ENCODE measurements at regions not wholly inside any gene's neighbourhood (a gene's known extent, or its start where the extent isn't known, plus 50 kb on each side); places are given as distances from the start of the nearest gene placed in this dataset.

DNA sequence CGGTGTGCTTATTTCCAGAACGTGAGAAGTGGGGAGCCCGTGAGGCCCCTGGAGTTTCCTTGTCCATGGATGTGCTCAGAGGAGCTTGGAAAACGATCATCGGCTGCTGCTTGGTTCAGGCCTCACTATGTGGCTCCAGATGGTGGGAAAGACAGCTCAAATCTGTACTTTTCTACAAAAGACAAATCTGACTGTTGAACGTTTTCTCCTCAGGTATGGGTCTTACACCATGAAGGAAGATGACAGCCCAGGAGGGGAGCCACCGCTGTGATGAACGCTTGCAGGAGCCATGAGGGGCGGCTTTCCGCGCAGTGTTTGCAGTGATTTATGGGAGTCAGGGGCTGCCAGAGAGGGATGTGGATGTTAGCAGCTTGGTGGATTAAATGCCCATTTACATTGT, 109.4 kb upstream of the E2F8 start (continued):
- TF ChIP-seq, protein P1, sequence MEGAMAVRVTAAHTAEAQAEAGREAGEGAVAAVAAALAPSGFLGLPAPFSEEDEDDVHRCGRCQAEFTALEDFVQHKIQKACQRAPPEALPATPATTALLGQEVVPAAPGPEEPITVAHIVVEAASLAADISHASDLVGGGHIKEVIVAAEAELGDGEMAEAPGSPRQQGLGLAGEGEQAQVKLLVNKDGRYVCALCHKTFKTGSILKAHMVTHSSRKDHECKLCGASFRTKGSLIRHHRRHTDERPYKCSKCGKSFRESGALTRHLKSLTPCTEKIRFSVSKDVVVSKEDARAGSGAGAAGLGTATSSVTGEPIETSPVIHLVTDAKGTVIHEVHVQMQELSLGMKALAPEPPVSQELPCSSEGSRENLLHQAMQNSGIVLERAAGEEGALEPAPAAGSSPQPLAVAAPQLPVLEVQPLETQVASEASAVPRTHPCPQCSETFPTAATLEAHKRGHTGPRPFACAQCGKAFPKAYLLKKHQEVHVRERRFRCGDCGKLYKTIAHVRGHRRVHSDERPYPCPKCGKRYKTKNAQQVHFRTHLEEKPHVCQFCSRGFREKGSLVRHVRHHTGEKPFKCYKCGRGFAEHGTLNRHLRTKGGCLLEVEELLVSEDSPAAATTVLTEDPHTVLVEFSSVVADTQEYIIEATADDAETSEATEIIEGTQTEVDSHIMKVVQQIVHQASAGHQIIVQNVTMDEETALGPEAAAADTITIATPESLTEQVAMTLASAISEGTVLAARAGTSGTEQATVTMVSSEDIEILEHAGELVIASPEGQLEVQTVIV (IDR thresholded peaks at IDR 0.05; ENCODE audit: borderline replicate concordance, partially characterized antibody): no peak
- TF ChIP-seq, protein P2, sequence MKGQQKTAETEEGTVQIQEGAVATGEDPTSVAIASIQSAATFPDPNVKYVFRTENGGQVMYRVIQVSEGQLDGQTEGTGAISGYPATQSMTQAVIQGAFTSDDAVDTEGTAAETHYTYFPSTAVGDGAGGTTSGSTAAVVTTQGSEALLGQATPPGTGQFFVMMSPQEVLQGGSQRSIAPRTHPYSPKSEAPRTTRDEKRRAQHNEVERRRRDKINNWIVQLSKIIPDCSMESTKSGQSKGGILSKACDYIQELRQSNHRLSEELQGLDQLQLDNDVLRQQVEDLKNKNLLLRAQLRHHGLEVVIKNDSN (IDR thresholded peaks at IDR 0.05; ENCODE audit: borderline replicate concordance, extremely low read length, insufficient read depth, low read depth, low read length): no peak
- TF ChIP-seq ASH2L (IDR thresholded peaks at IDR 0.05; ENCODE audit: borderline replicate concordance, low read depth): no peak

DNA sequence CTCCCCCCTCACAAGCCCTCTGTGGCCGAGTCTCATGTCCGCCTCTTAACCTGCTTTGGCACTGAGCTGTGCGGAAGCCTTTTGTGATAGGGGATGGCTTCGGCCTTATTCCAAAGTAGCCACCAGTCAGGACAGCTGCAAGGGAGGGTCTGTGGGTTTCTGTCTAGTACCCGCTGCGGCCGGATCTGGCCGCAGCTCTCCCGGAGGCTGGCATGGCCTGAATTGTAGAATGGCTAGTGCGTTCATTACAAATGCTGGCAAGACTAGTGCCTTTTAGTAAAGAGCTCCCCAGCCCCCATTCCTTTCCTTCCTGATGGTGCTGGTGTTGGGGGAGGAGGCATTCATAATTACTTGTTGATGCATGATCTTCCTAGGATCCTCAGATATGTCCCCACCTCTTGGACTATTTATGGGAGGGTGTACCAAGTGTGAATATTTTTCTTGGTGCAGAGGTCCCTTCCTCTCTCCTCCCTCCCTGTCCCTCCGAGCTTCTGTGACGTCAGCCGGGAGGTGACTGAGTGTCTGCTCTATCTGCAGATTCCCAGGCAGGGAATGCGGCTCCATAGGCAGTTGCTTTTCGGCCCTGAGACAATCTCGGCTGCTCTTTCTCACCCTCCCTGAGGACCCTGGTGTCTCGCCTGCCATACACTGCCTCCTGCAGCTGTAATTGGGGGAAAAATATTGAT, 108.7 kb upstream of the E2F8 start:
- Histone ChIP-seq H3K36me3 (ENCODE audit: control insufficient read depth in 2 of 2, insufficient read depth in 2 of 2, low read length in 1 of 2) (no peaks in the 10 kb centered on the region), H3K27me3 (replicated peaks in 1 of 2; ENCODE audit: control insufficient read depth in 2 of 2, insufficient read depth in 2 of 2, low read length in 1 of 2) (peaks cover 3 to 15% of the 10 kb centered on the region in 2 experiments; a peak in 3 of 4 replicates), H4K20me1 (ENCODE audit: control insufficient read depth, insufficient read depth) (no peaks in the 10 kb centered on the region; the same call in 1 of the 2 replicates), H3K4me3 (no peak overlapping the region), H3K9me3 (replicated peaks; ENCODE audit: control insufficient read depth, insufficient read depth, low read length) (no peaks in the 10 kb centered on the region), H3K9ac (ENCODE audit: control insufficient read depth, insufficient read depth, low read length) (no peak overlapping the region), H3K4me2 (ENCODE audit: control insufficient read depth, insufficient read depth) (no peak overlapping the region), H3K27ac (ENCODE audit: control insufficient read depth, insufficient read depth) (no peak overlapping the region), H2AFZ (ENCODE audit: control insufficient read depth, low read depth, low read length) (no peak overlapping the region), H3K79me2 (ENCODE audit: control insufficient read depth, insufficient read depth, low read length) (no peaks in the 10 kb centered on the region), H3K4me1 (ENCODE audit: control insufficient read depth, insufficient read depth, low read length) (peaks cover 14% of the 10 kb centered on the region)
- ChIA-PET POLR2A (no interaction called here), SMC1A (ENCODE audit: uncharacterized antibody, unreplicated experiment) (interaction anchor here (0.8 to 1.8 kb wide), 4 partner anchors 17 to 214 kb away, joined by 3 read pairs; no protein-coding TSS in a partner anchor), CTCF (interaction anchor here (0.7 to 0.8 kb wide), 2 partner anchors 23 to 94 kb away, joined by 3 to 5 read pairs; no protein-coding TSS in a partner anchor), RAD21 (ENCODE audit: unreplicated experiment) (no interaction called here)
- FAIRE-seq (no peak), ATAC-seq (no peak), DNase-seq (ENCODE audit: low read depth, low spot score) (no peak)
- 73% methylated on average over 17 of the region's 17 CpGs for WGBS (ENCODE audit: insufficient coverage, insufficient replicate concordance, low lambda C conversion rate, missing lambda C conversion rate)
- BruUV-seq (replicated peaks): no TSS peak
- TF ChIP-seq NR2C1 (IDR thresholded peaks at IDR 0.05): no peak
- TF ChIP-seq, protein P3, sequence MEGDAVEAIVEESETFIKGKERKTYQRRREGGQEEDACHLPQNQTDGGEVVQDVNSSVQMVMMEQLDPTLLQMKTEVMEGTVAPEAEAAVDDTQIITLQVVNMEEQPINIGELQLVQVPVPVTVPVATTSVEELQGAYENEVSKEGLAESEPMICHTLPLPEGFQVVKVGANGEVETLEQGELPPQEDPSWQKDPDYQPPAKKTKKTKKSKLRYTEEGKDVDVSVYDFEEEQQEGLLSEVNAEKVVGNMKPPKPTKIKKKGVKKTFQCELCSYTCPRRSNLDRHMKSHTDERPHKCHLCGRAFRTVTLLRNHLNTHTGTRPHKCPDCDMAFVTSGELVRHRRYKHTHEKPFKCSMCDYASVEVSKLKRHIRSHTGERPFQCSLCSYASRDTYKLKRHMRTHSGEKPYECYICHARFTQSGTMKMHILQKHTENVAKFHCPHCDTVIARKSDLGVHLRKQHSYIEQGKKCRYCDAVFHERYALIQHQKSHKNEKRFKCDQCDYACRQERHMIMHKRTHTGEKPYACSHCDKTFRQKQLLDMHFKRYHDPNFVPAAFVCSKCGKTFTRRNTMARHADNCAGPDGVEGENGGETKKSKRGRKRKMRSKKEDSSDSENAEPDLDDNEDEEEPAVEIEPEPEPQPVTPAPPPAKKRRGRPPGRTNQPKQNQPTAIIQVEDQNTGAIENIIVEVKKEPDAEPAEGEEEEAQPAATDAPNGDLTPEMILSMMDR (IDR thresholded peaks at IDR 0.05 in 2 of 3, conservative IDR thresholded peaks at IDR 0.05 in 1 of 3; ENCODE audit: control insufficient read depth in 2 of 3, extremely low read depth in 1 of 3, insufficient read depth in 1 of 3, low read depth in 3 of 3, low read length in 3 of 3): no peak
- intact Hi-C loops (cut with micrococcal nuclease; ENCODE audit: unreplicated experiment): no loop called here
- in situ Hi-C loops (cut with MboI): no loop called here

All from GM12878 (cell line).